GM12878 (cell line): ENCODE measurements at regions not wholly inside any gene's neighbourhood (a gene's known extent, or its start where the extent isn't known, plus 50 kb on each side); places are given as distances from the start of the nearest gene placed in this dataset.

Experiments used
- CTCF ChIP-seq, 3 experiments: IDR thresholded peaks in 2 of 3; conservative IDR thresholded peaks in 1 of 3; 2 replicates each; pipeline ENCODE4 v1.5.1; 2011; ENCODE audit warnings: low read depth in 3 of 3, low read length in 3 of 3, mild to moderate bottlenecking in 3 of 3, control low read depth in 2 of 3, moderate library complexity in 2 of 3, inconsistent platforms in 1 of 3, mixed read lengths in 1 of 3; ENCODE audit not compliant: control insufficient read depth in 2 of 3, insufficient read depth in 1 of 3; ENCODE audit errors: extremely low read depth in 1 of 3
- DPF2 ChIP-seq: fragments of 450-650 bp; IDR thresholded peaks from 2 replicates; pipeline ENCODE4 v1.6.1; 2017; ENCODE audit warnings: mild to moderate bottlenecking
- EZH2 ChIP-seq: IDR thresholded peaks from 2 replicates; pipeline ENCODE4 v1.6.1; 2012; ENCODE audit warnings: low read depth, mild to moderate bottlenecking, control low read depth, inconsistent platforms, low read length, borderline replicate concordance; ENCODE audit not compliant: control insufficient read depth
- FOXK2 ChIP-seq: fragments of 450-650 bp; IDR thresholded peaks from 2 replicates; pipeline ENCODE4 v1.6.1; 2017; ENCODE audit warnings: mild to moderate bottlenecking, moderate library complexity
- HCFC1 ChIP-seq: fragments of 150-350 bp; IDR thresholded peaks from 2 replicates; pipeline ENCODE4 v1.6.1; 2014; ENCODE audit warnings: low read length
- MYC ChIP-seq: IDR thresholded peaks from 2 replicates; pipeline ENCODE4 v1.6.1; 2011; ENCODE audit warnings: mild to moderate bottlenecking, low read length, moderate library complexity, inconsistent platforms; ENCODE audit not compliant: insufficient read depth, insufficient replicate concordance, insufficient read length, severe bottlenecking
- NR2F1 ChIP-seq: fragments of 450-650 bp; conservative IDR thresholded peaks from 2 replicates; pipeline ENCODE4 v1.6.1; 2017; ENCODE audit warnings: mild to moderate bottlenecking
- PAX8 ChIP-seq: fragments of 450-650 bp; IDR thresholded peaks from 2 replicates; pipeline ENCODE4 v1.6.1; 2017; ENCODE audit warnings: mild to moderate bottlenecking, moderate library complexity
- RBBP5 ChIP-seq: fragments of 200-600 bp; sonication (generic); conservative IDR thresholded peaks from 2 replicates; pipeline ENCODE4 v1.6.1; 2016
- RELB ChIP-seq: fragments of 450-650 bp; IDR thresholded peaks from 2 replicates; pipeline ENCODE4 v1.6.1; 2017; ENCODE audit warnings: low read depth, mild to moderate bottlenecking, moderate library complexity
- YY1 ChIP-seq: IDR thresholded peaks from 2 replicates; pipeline ENCODE4 v1.6.1; 2011; ENCODE audit warnings: low read depth, mild to moderate bottlenecking, low read length
- TF ChIP-seq, protein P1 (sequence below): IDR thresholded peaks from 2 replicates; pipeline ENCODE4 v1.6.1; 2012; ENCODE audit warnings: low read depth, low read length, improper control_type of control experiment

DNA sequence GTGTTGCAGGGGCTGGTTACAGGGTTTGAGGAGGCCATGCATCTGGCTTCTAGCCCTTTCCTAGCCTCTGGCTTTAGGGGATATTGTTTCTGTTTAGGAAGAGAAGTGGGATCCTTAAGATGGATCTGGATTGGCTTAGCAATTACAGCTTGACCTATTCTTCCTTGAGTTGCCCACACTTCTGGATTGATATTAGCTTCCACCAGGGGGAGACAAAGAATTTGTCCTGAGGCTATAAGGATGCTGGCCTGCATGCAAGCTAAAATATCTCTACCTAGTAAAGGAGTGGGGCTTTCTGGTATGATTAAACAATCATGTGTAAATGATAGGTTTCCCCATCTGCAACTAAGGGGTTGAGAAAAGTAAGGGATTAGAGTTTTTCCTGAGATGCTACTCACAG lies 117.2 kb downstream of the TEX13C start:
- TF ChIP-seq CTCF (IDR thresholded peaks at IDR 0.05 in 2 of 3, conservative IDR thresholded peaks at IDR 0.05 in 1 of 3; ENCODE audit: control insufficient read depth in 2 of 3, extremely low read depth in 1 of 3, insufficient read depth in 1 of 3, low read depth in 3 of 3, low read length in 3 of 3) (peak; percentile 22 to 40 (median 29); a peak in 3 of 6 replicates), HCFC1 (no peak), DPF2 (no peak), PAX8 (no peak), NR2F1 (no peak), MYC (no peak), RELB (no peak), FOXK2 (no peak), YY1 (no peak), EZH2 (no peak), RBBP5 (no peak)
- TF ChIP-seq, protein P1, sequence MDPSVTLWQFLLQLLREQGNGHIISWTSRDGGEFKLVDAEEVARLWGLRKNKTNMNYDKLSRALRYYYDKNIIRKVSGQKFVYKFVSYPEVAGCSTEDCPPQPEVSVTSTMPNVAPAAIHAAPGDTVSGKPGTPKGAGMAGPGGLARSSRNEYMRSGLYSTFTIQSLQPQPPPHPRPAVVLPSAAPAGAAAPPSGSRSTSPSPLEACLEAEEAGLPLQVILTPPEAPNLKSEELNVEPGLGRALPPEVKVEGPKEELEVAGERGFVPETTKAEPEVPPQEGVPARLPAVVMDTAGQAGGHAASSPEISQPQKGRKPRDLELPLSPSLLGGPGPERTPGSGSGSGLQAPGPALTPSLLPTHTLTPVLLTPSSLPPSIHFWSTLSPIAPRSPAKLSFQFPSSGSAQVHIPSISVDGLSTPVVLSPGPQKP = no peak
